ENCODE measurements at regions not wholly inside any gene's neighbourhood (a gene's known extent, or its start where the extent isn't known, plus 50 kb on each side); places are given as distances from the start of the nearest gene placed in this dataset.

GRCh38 chr22:27491888-27492287, 309.7 kb downstream of the MN1 start:
- TF ChIP-seq Cebpa-rat (IDR thresholded peaks at IDR 0.05), result no peak
- Histone ChIP-seq H3K27ac (no peak overlapping the region), H3K4me2 (no peak overlapping the region)

GRCh38 chr22:27492566-27493201, 308.9 kb downstream of the MN1 start:
- Histone ChIP-seq H3K36me3 (no peaks in the 10 kb centered on the region), H3K4me2 (no peak overlapping the region), H3K4me3 (no peak overlapping the region), H3K4me1 (peaks cover 0 to 31% (median 19%) of the 10 kb centered on the region in 10 experiments; a peak in 14 of 20 replicates), H3K9me3 (replicated peaks in 1 of 11) (peaks cover 12 to 29% (median 21%) of the 10 kb centered on the region in 11 experiments), H4K20me1 (no peaks in the 10 kb centered on the region), H3K27ac (no peak overlapping the region), H3K27me3 (no peaks in the 10 kb centered on the region), H3K9ac (no peak overlapping the region)
- no peak for TF ChIP-seq Cebpa-rat (IDR thresholded peaks at IDR 0.05)

More at GRCh38 chr22:27491888-27492287, 309.7 kb downstream of the MN1 start:
- Histone ChIP-seq H3K4me1 (peaks cover 0 to 31% (median 19%) of the 10 kb centered on the region in 10 experiments; a peak in 14 of 20 replicates), H4K20me1 (no peaks in the 10 kb centered on the region), H3K4me3 (no peak overlapping the region), H3K9me3 (replicated peaks in 1 of 11) (peaks cover 12 to 29% (median 21%) of the 10 kb centered on the region in 11 experiments), H3K36me3 (no peaks in the 10 kb centered on the region), H3K9ac (no peak overlapping the region), H3K27me3 (no peaks in the 10 kb centered on the region)

- Histone ChIP-seq H3K27me3 (no peaks in the 10 kb centered on the region), H3K9me3 (replicated peaks in 1 of 11) (peaks cover 12 to 29% (median 21%) of the 10 kb centered on the region in 11 experiments), H3K4me1 (peaks cover 0 to 31% (median 19%) of the 10 kb centered on the region in 10 experiments; a peak in 14 of 20 replicates), H3K4me2 (peak overlapping the region in 7 of 11 experiments; percentile 5 to 64 (median 27); a peak in 13 of 22 replicates), H3K4me3 (no peak overlapping the region), H3K36me3 (no peaks in the 10 kb centered on the region), H3K27ac (no peak overlapping the region), H4K20me1 (no peaks in the 10 kb centered on the region), H3K9ac (no peak overlapping the region)
- TF ChIP-seq Cebpa-rat (IDR thresholded peaks at IDR 0.05), result no peak
Observed at GRCh38 chr22:27493796-27494195, 307.8 kb downstream of the MN1 start.

GRCh38 chr22:27494785-27495184, 306.8 kb downstream of the MN1 start:
- Histone ChIP-seq H3K9me3 (replicated peaks in 1 of 11) (peaks cover 12 to 29% (median 21%) of the 10 kb centered on the region in 11 experiments), H3K4me2 (peak overlapping the region in 7 of 11 experiments; percentile 19 to 64 (median 42); a peak in 12 of 22 replicates), H4K20me1 (no peaks in the 10 kb centered on the region), H3K4me3 (no peak overlapping the region), H3K27ac (no peak overlapping the region), H3K9ac (no peak overlapping the region), H3K4me1 (peaks cover 0 to 31% (median 19%) of the 10 kb centered on the region in 10 experiments; a peak in 14 of 20 replicates), H3K36me3 (no peaks in the 10 kb centered on the region), H3K27me3 (no peaks in the 10 kb centered on the region)
- TF ChIP-seq Cebpa-rat (IDR thresholded peaks at IDR 0.05), result no peak

- Histone ChIP-seq H4K20me1 (no peaks in the 10 kb centered on the region), H3K27ac (no peak overlapping the region), H3K36me3 (no peaks in the 10 kb centered on the region), H3K27me3 (no peaks in the 10 kb centered on the region), H3K9ac (no peak overlapping the region), H3K4me1 (peaks cover 0 to 31% (median 19%) of the 10 kb centered on the region in 10 experiments; a peak in 14 of 20 replicates), H3K4me3 (no peak overlapping the region), H3K9me3 (replicated peaks in 1 of 11) (peaks cover 12 to 29% (median 21%) of the 10 kb centered on the region in 11 experiments), H3K4me2 (peak overlapping the region in 6 of 11 experiments; percentile 20 to 64 (median 48); a peak in 12 of 22 replicates)
- TF ChIP-seq Cebpa-rat (IDR thresholded peaks at IDR 0.05), result no peak
Observed at GRCh38 chr22:27495325-27495724, 306.2 kb downstream of the MN1 start.

GRCh38 chr22:27499121-27499520, 302.4 kb downstream of the MN1 start:
- no peak overlapping the region for H3K9ac ChIP-seq
- H3K27me3 ChIP-seq, result no peaks in the 10 kb centered on the region
- no peaks in the 10 kb centered on the region for H3K36me3 ChIP-seq
- H4K20me1 ChIP-seq, result no peaks in the 10 kb centered on the region
- TF ChIP-seq Cebpa-rat (IDR thresholded peaks at IDR 0.05), result no peak
- no peak overlapping the region for H3K27ac ChIP-seq
- peaks cover 0 to 15% (median 11%) of the 10 kb centered on the region in 10 experiments; a peak in 13 of 20 replicates for H3K4me1 ChIP-seq
- no peak overlapping the region for H3K4me3 ChIP-seq
- no peak overlapping the region for H3K4me2 ChIP-seq
- 0 out of 22 replicates have a peak, but pooled peaks cover 0 to 5% (median 0%) of the 10 kb centered on the region in 11 experiments for H3K9me3 ChIP-seq (replicated peaks in 1 of 11)

GRCh38 chr22:27501191-27501936, 300.2 kb downstream of the MN1 start:
- Histone ChIP-seq H3K4me2 (no peak overlapping the region), H3K4me1 (no peaks in the 10 kb centered on the region), H3K9ac (no peak overlapping the region), H3K4me3 (no peak overlapping the region), H3K36me3 (no peaks in the 10 kb centered on the region), H3K9me3 (replicated peaks in 1 of 11) (0 out of 22 replicates have a peak, but pooled peaks cover 0 to 4% (median 0%) of the 10 kb centered on the region in 11 experiments), H4K20me1 (no peaks in the 10 kb centered on the region), H3K27me3 (no peaks in the 10 kb centered on the region), H3K27ac (no peak overlapping the region)
- TF ChIP-seq Cebpa-rat (IDR thresholded peaks at IDR 0.05), result no peak

- no peaks in the 10 kb centered on the region for H3K27me3 ChIP-seq
Observed at GRCh38 chr22:27502327-27502726, 299.2 kb downstream of the MN1 start.

More at GRCh38 chr22:27502327-27502726, 299.2 kb downstream of the MN1 start:
- Histone ChIP-seq H3K4me2 (no peak overlapping the region), H4K20me1 (no peaks in the 10 kb centered on the region), H3K4me3 (no peak overlapping the region), H3K36me3 (no peaks in the 10 kb centered on the region), H3K9me3 (replicated peaks in 1 of 11) (0 out of 22 replicates have a peak, but pooled peaks cover 0 to 4% (median 0%) of the 10 kb centered on the region in 11 experiments), H3K9ac (no peak overlapping the region), H3K27ac (no peak overlapping the region), H3K4me1 (no peaks in the 10 kb centered on the region)
- TF ChIP-seq Cebpa-rat (IDR thresholded peaks at IDR 0.05), result no peak

Data from BLaER1 treated with 17β-estradiol and CSF1 and Interleukin-3, amounts not matched to agents 10 nM and 100 nM (cell line).